ENCODE measurements at regions not wholly inside any gene's neighbourhood (a gene's known extent, or its start where the extent isn't known, plus 50 kb on each side); places are given as distances from the start of the nearest gene placed in this dataset.

- Histone ChIP-seq H3K36me3 (ENCODE audit: insufficient read depth, low read length) (no peaks in the 10 kb centered on the region), H3K4me3 (ENCODE audit: insufficient read depth, low read depth, low read length) (no peak overlapping the region), H3K79me2 (ENCODE audit: insufficient read depth, low read length) (no peaks in the 10 kb centered on the region), H3K27ac (ENCODE audit: low read depth, low read length) (no peak overlapping the region), H3K9ac (ENCODE audit: low read length) (no peak overlapping the region), H2AFZ (ENCODE audit: low read depth, low read length) (no peak overlapping the region), H3K4me1 (ENCODE audit: insufficient read depth, low read length) (no peaks in the 10 kb centered on the region), H3K27me3 (ENCODE audit: insufficient read depth, low read length) (peaks cover 3% of the 10 kb centered on the region), H3K9me3 (ENCODE audit: insufficient read depth, low read depth, low read length) (no peaks in the 10 kb centered on the region), H4K20me1 (ENCODE audit: insufficient read depth, low read length) (no peaks in the 10 kb centered on the region), H3K4me2 (ENCODE audit: low read length) (no peak overlapping the region)
- H3K27me3 Mint-ChIP-seq (ENCODE audit: low read depth, unreplicated experiment) = peaks cover 5% of the 10 kb centered on the region
- H3K36me3 Mint-ChIP-seq (ENCODE audit: low read depth, unreplicated experiment) = no peaks in the 10 kb centered on the region
- no peaks in the 10 kb centered on the region for H3K9me3 Mint-ChIP-seq (ENCODE audit: unreplicated experiment)
- DNase-seq (ENCODE audit: low read depth) (no peak), FAIRE-seq (no peak)
- H3K4me3 Mint-ChIP-seq (ENCODE audit: unreplicated experiment) = no peak overlapping the region
- no peaks in the 10 kb centered on the region for H3K4me1 Mint-ChIP-seq (ENCODE audit: low read depth, unreplicated experiment)
- no peak for TF ChIP-seq EZH2 (IDR thresholded peaks at IDR 0.05; ENCODE audit: insufficient read depth, low read length)
- TF ChIP-seq, protein P1, sequence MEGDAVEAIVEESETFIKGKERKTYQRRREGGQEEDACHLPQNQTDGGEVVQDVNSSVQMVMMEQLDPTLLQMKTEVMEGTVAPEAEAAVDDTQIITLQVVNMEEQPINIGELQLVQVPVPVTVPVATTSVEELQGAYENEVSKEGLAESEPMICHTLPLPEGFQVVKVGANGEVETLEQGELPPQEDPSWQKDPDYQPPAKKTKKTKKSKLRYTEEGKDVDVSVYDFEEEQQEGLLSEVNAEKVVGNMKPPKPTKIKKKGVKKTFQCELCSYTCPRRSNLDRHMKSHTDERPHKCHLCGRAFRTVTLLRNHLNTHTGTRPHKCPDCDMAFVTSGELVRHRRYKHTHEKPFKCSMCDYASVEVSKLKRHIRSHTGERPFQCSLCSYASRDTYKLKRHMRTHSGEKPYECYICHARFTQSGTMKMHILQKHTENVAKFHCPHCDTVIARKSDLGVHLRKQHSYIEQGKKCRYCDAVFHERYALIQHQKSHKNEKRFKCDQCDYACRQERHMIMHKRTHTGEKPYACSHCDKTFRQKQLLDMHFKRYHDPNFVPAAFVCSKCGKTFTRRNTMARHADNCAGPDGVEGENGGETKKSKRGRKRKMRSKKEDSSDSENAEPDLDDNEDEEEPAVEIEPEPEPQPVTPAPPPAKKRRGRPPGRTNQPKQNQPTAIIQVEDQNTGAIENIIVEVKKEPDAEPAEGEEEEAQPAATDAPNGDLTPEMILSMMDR (IDR thresholded peaks at IDR 0.05; ENCODE audit: insufficient read depth, low read depth, low read length) = no peak
- H3K27ac Mint-ChIP-seq (ENCODE audit: unreplicated experiment) = no peak overlapping the region
Measured at GRCh38 chr18:47686806-47687205, 243.7 kb downstream of the SMAD2 start.

DNA sequence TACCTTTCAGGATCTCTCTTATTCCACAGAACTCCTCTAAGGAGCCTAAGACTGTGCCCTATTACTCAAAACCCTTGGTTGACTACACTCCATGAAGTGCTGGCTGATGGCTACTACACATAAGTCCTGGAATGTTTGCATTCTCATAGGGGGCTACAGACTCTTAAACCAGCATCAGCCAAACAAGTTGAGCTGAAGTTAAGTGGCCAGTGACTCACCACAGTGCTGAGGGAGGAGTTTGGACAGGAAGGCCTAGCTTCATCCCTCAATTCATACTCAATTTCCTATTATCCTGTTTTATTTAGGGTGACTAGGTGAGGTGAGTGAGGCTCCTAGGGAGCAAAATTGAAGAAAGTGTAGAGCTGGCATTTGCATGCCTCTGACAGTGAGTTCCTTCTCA, 246.7 kb downstream of the SMAD2 start:
- no peak for DNase-seq (ENCODE audit: low read depth)
- H3K4me3 ChIP-seq (ENCODE audit: insufficient read depth, low read depth, low read length) = no peak overlapping the region
- no peaks in the 10 kb centered on the region for H3K4me1 ChIP-seq (ENCODE audit: insufficient read depth, low read length)
- no peak overlapping the region for H3K9ac ChIP-seq (ENCODE audit: low read length)
- no peaks in the 10 kb centered on the region for H3K27me3 ChIP-seq (ENCODE audit: insufficient read depth, low read length)
- Mint-ChIP-seq H3K4me1 (ENCODE audit: low read depth, unreplicated experiment) (no peaks in the 10 kb centered on the region), H3K27me3 (ENCODE audit: low read depth, unreplicated experiment) (peaks cover 2% of the 10 kb centered on the region), H3K9me3 (ENCODE audit: unreplicated experiment) (no peaks in the 10 kb centered on the region), H3K4me3 (ENCODE audit: unreplicated experiment) (no peak overlapping the region), H3K27ac (ENCODE audit: unreplicated experiment) (no peak overlapping the region), H3K36me3 (ENCODE audit: low read depth, unreplicated experiment) (no peaks in the 10 kb centered on the region)
- H3K36me3 ChIP-seq (ENCODE audit: insufficient read depth, low read length) = no peaks in the 10 kb centered on the region
- no peaks in the 10 kb centered on the region for H3K79me2 ChIP-seq (ENCODE audit: insufficient read depth, low read length)
- TF ChIP-seq EZH2 (IDR thresholded peaks at IDR 0.05; ENCODE audit: insufficient read depth, low read length) = no peak
- no peaks in the 10 kb centered on the region for H4K20me1 ChIP-seq (ENCODE audit: insufficient read depth, low read length)
- H3K27ac ChIP-seq (ENCODE audit: low read depth, low read length) = no peak overlapping the region
- no peaks in the 10 kb centered on the region for H3K9me3 ChIP-seq (ENCODE audit: insufficient read depth, low read depth, low read length)
- no peak overlapping the region for H3K4me2 ChIP-seq (ENCODE audit: low read length)
- no peak overlapping the region for H2AFZ ChIP-seq (ENCODE audit: low read depth, low read length)
- no peak for FAIRE-seq

GRCh38 chr18:47682876-47683275, 247.6 kb downstream of the SMAD2 start:
- H3K9me3 Mint-ChIP-seq (ENCODE audit: unreplicated experiment) = no peaks in the 10 kb centered on the region

More at GRCh38 chr18:47682876-47683275, 247.6 kb downstream of the SMAD2 start:
- Histone ChIP-seq H3K27me3 (ENCODE audit: insufficient read depth, low read length) (no peaks in the 10 kb centered on the region), H3K9ac (ENCODE audit: low read length) (no peak overlapping the region), H4K20me1 (ENCODE audit: insufficient read depth, low read length) (no peaks in the 10 kb centered on the region), H3K4me1 (ENCODE audit: insufficient read depth, low read length) (no peaks in the 10 kb centered on the region), H3K4me3 (ENCODE audit: insufficient read depth, low read depth, low read length) (no peak overlapping the region), H2AFZ (ENCODE audit: low read depth, low read length) (no peak overlapping the region), H3K27ac (ENCODE audit: low read depth, low read length) (no peak overlapping the region), H3K4me2 (ENCODE audit: low read length) (no peak overlapping the region), H3K79me2 (ENCODE audit: insufficient read depth, low read length) (no peaks in the 10 kb centered on the region), H3K9me3 (ENCODE audit: insufficient read depth, low read depth, low read length) (no peaks in the 10 kb centered on the region), H3K36me3 (ENCODE audit: insufficient read depth, low read length) (no peaks in the 10 kb centered on the region)
- Mint-ChIP-seq H3K4me1 (ENCODE audit: low read depth, unreplicated experiment) (no peaks in the 10 kb centered on the region), H3K27ac (ENCODE audit: unreplicated experiment) (no peak overlapping the region), H3K4me3 (ENCODE audit: unreplicated experiment) (no peak overlapping the region), H3K36me3 (ENCODE audit: low read depth, unreplicated experiment) (no peaks in the 10 kb centered on the region), H3K27me3 (ENCODE audit: low read depth, unreplicated experiment) (peaks cover 2% of the 10 kb centered on the region)
- DNase-seq (ENCODE audit: low read depth) = no peak
- FAIRE-seq = no peak
- TF ChIP-seq, protein P1 (IDR thresholded peaks at IDR 0.05; ENCODE audit: insufficient read depth, low read depth, low read length) = no peak
- TF ChIP-seq EZH2 (IDR thresholded peaks at IDR 0.05; ENCODE audit: insufficient read depth, low read length) = no peak

All from astrocyte (in vitro differentiated cells and primary cell).